B cell (primary cell): ENCODE measurements at regions not wholly inside any gene's neighbourhood (a gene's known extent, or its start where the extent isn't known, plus 50 kb on each side); places are given as distances from the start of the nearest gene placed in this dataset.

Experiments used
- ATAC-seq: fragments of 200-7000 bp; cut with Tn5 transposase; one replicate; pipeline ENCODE4 v1.10.0; 2021; ENCODE audit warnings: low read depth, mild to moderate bottlenecking, moderate number of reproducible peaks, moderate library complexity
- CTCF ChIA-PET: fragments of 350-600 bp; sonication (Branson Sonifier 250); formaldehyde crosslinking; loops from one replicate; lab custom pipeline; 2021; ENCODE audit warnings: antibody characterized with exemption, inconsistent platforms; lab: Charles Lee
- POLR2A ChIA-PET: fragments of 350-600 bp; sonication (Branson Sonifier 250); formaldehyde crosslinking; loops from one replicate; lab custom pipeline; 2021; ENCODE audit warnings: antibody characterized with exemption; lab: Charles Lee
- DNase-seq: peaks from one replicate; pipeline ENCODE4 v3.0.0; 2013
- H2AFZ ChIP-seq: 2 replicates; pipeline ENCODE4 v1.6.1; 2012; ENCODE audit warnings: mild to moderate bottlenecking, low read depth, low read length; ENCODE audit not compliant: insufficient read depth, poor library complexity, severe bottlenecking
- H3K27ac ChIP-seq, 2 donors: 1 replicate in 1 of 2; 2 replicates in 1 of 2; pipeline ENCODE4 v1.5.1; 2012 to 2013; ENCODE audit warnings: low read length in 2 of 2, mild to moderate bottlenecking in 2 of 2, moderate library complexity in 1 of 2
- H3K27me3 ChIP-seq, 4 experiments: fragments of 200-600 bp in 1 of 4; sonication (generic) in 1 of 4; replicated peaks in 1 of 4; 1 replicate in 2 of 4; 2 replicates in 2 of 4; pipeline versions ENCODE4 v1.6.1 to v1.7.0; 2013 to 2016; ENCODE audit warnings: low read length in 3 of 4, mild to moderate bottlenecking in 2 of 4, mixed read lengths in 1 of 4, moderate library complexity in 1 of 4; ENCODE audit not compliant: insufficient read depth in 4 of 4, control insufficient read depth in 3 of 4; ENCODE audit errors: control extremely low read depth in 1 of 4
- H3K36me3 ChIP-seq, 2 experiments: replicated peaks in 1 of 2; 1 replicate in 1 of 2; 2 replicates in 1 of 2; pipeline versions ENCODE4 v1.6.1 to v1.7.1; 2013; ENCODE audit warnings: low read length in 1 of 2; ENCODE audit not compliant: insufficient read depth in 2 of 2, control insufficient read depth in 1 of 2; ENCODE audit errors: control extremely low read depth in 1 of 2, extremely low read depth in 1 of 2
- H3K4me1 ChIP-seq, 2 donors: fragments of 200-600 bp in 1 of 2; sonication (generic) in 1 of 2; 1 replicate in 1 of 2; 2 replicates in 1 of 2; pipeline versions ENCODE4 v1.5.1 to v1.6.1; 2013 to 2017; ENCODE audit warnings: low read length in 2 of 2; ENCODE audit not compliant: control insufficient read depth in 2 of 2, insufficient read depth in 2 of 2
- H3K4me2 ChIP-seq: replicated peaks from 2 replicates; pipeline ENCODE3; 2012; ENCODE audit warnings: mild to moderate bottlenecking, low read depth, low read length; ENCODE audit not compliant: poor library complexity, severe bottlenecking
- H3K4me3 ChIP-seq, 5 experiments: fragments of 200-600 bp in 1 of 5; sonication (generic) in 1 of 5; 1 replicate in 3 of 5; 2 replicates in 2 of 5; pipeline versions ENCODE4 v1.5.1 to v1.7.0; 2011 to 2016; ENCODE audit warnings: low read length in 4 of 5, mild to moderate bottlenecking in 4 of 5, low read depth in 2 of 5, control low read depth in 1 of 5, moderate library complexity in 1 of 5; ENCODE audit not compliant: insufficient read depth in 1 of 5; ENCODE audit errors: control extremely low read depth in 1 of 5, extremely low read depth in 1 of 5
- H3K79me2 ChIP-seq: fragments of 200-600 bp; sonication (generic); one replicate; pipeline ENCODE4 v1.6.0; 2016; ENCODE audit warnings: low read length; ENCODE audit not compliant: control insufficient read depth, insufficient read depth
- H3K9ac ChIP-seq: fragments of 200-600 bp; sonication (generic); 2 replicates; pipeline ENCODE4 v1.6.1; 2017; ENCODE audit warnings: mild to moderate bottlenecking, low read length, moderate library complexity
- H3K9me3 ChIP-seq, 3 donors: one replicate each; pipeline versions ENCODE4 v1.6.1 to v1.7.1; 2013; ENCODE audit warnings: low read length in 2 of 3; ENCODE audit not compliant: control insufficient read depth in 2 of 3, insufficient read depth in 1 of 3; ENCODE audit errors: control extremely low read depth in 1 of 3
- H4K20me1 ChIP-seq: 2 replicates; pipeline ENCODE4 v1.6.0; 2012; ENCODE audit warnings: mild to moderate bottlenecking, low read length; ENCODE audit not compliant: insufficient read depth, control insufficient read depth, poor library complexity, severe bottlenecking
- H3K27ac Mint-ChIP-seq: one replicate; pipeline ENCODE4 v1.8.0; 2021; ENCODE audit warnings: mixed read lengths
- H3K27me3 Mint-ChIP-seq: one replicate; pipeline ENCODE4 v1.8.0; 2021; ENCODE audit warnings: mixed read lengths
- H3K4me1 Mint-ChIP-seq: one replicate; pipeline ENCODE4 v1.8.0; 2021; ENCODE audit warnings: mixed read lengths
- H3K4me3 Mint-ChIP-seq: one replicate; pipeline ENCODE4 v1.8.0; 2021; ENCODE audit warnings: mixed read lengths
- H3K9me3 Mint-ChIP-seq: one replicate; pipeline ENCODE4 v1.8.0; 2022; ENCODE audit warnings: mixed read lengths; ENCODE audit not compliant: insufficient read depth
- EZH2 ChIP-seq: IDR thresholded peaks from 2 replicates; pipeline ENCODE4 v1.6.1; 2012; ENCODE audit warnings: borderline replicate concordance, low read depth, mild to moderate bottlenecking, moderate library complexity, low read length; ENCODE audit not compliant: insufficient read depth, poor library complexity, severe bottlenecking
- WGBS: methylation state at CpG from one replicate; pipeline ENCODE4 v1.1.5; 2013; ENCODE audit warnings: missing lambda C conversion rate; ENCODE audit not compliant: insufficient coverage; 5-methylcytosine and 5-hydroxymethylcytosine counted together
- intact Hi-C: fragments of 100-400 bp; cut with micrococcal nuclease; formaldehyde crosslinking; loops from one replicate; pipeline ENCODE4 v1.10.0; 2022
- TF ChIP-seq, protein P1 (sequence below): fragments of 200-600 bp; IDR thresholded peaks from one replicate; pipeline ENCODE4 v1.8.0; 2022; ENCODE audit warnings: antibody characterized with exemption, mild to moderate bottlenecking

DNA sequence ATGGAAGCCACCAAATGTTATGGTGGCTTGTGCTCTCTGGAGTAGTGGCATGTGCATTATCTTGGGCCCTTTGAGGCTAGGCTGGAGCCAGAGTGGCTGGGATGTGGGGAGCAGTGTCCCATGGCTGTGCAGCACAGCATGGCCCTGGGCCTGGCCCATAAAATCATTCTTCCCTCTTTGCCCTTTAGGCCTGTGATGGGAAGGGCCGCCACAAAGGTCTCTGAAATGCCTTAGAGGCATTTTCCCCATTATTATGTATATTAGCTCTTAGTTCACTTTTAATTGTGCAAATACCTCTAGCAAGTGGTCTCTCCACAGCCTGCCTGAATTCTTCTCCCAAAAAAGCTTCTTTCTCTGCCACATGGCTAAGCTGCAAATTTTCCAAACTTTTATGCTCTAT is 297.3 kb upstream of the IRAK1BP1 start:
- CTCF ChIA-PET, result no interaction called here
- Mint-ChIP-seq H3K9me3 (peaks cover 20% of the 10 kb centered on the region), H3K4me1 (no peaks in the 10 kb centered on the region), H3K27me3 (no peaks in the 10 kb centered on the region), H3K27ac (no peak overlapping the region), H3K4me3 (no peak overlapping the region)
- H3K36me3 ChIP-seq, result no peaks in the 10 kb centered on the region
- DNase-seq (no peak), ATAC-seq (no peak)
- H2AFZ ChIP-seq, result no peak overlapping the region
- WGBS, result no CpG with 5 or more reads among the region's 1 CpG
- intact Hi-C loops, result no loop called here
- no peaks in the 10 kb centered on the region for H3K79me2 ChIP-seq
- peaks cover 0 to 10% (median 0%) of the 10 kb centered on the region in 3 donors for H3K9me3 ChIP-seq
- H3K27me3 ChIP-seq, result no peaks in the 10 kb centered on the region
- H3K9ac ChIP-seq, result no peak overlapping the region
- no peaks in the 10 kb centered on the region for H3K4me1 ChIP-seq
- H3K4me2 ChIP-seq, result no peak overlapping the region
- H3K27ac ChIP-seq, result no peak overlapping the region
- H3K4me3 ChIP-seq, result no peak overlapping the region
- H4K20me1 ChIP-seq, result no peaks in the 10 kb centered on the region
- POLR2A ChIA-PET, result no interaction called here
- TF ChIP-seq, protein P1, sequence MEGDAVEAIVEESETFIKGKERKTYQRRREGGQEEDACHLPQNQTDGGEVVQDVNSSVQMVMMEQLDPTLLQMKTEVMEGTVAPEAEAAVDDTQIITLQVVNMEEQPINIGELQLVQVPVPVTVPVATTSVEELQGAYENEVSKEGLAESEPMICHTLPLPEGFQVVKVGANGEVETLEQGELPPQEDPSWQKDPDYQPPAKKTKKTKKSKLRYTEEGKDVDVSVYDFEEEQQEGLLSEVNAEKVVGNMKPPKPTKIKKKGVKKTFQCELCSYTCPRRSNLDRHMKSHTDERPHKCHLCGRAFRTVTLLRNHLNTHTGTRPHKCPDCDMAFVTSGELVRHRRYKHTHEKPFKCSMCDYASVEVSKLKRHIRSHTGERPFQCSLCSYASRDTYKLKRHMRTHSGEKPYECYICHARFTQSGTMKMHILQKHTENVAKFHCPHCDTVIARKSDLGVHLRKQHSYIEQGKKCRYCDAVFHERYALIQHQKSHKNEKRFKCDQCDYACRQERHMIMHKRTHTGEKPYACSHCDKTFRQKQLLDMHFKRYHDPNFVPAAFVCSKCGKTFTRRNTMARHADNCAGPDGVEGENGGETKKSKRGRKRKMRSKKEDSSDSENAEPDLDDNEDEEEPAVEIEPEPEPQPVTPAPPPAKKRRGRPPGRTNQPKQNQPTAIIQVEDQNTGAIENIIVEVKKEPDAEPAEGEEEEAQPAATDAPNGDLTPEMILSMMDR, result no peak
- no peak for TF ChIP-seq EZH2

DNA sequence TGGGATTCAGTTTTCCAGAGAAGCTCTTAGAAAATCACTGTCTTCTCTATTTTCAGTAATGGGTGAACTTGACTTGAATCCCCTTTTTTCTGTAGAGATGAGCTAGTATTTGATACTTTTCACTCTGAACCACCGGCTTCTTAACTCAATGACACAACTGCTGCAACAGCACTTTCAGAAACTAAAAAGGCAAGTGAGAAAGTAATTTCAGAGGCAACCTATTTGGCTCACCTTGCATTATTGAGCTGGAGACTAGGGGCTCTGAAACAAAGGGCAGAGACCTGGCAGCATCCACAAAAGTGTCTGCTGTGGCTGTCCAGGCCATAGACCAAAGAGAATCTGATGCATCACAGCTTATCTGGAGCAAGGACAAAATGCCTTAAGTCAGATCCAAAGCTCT is 289.8 kb upstream of the IRAK1BP1 start:
- no peak overlapping the region for H3K27ac Mint-ChIP-seq
- no peaks in the 10 kb centered on the region for H3K4me1 ChIP-seq
- ATAC-seq, result no peak
- DNase-seq, result no peak
- CTCF ChIA-PET, result no interaction called here
- no peaks in the 10 kb centered on the region for H3K27me3 Mint-ChIP-seq
- TF ChIP-seq, protein P1, result no peak
- TF ChIP-seq EZH2, result no peak
- no peaks in the 10 kb centered on the region for H3K27me3 ChIP-seq
- H3K36me3 ChIP-seq, result no peaks in the 10 kb centered on the region
- POLR2A ChIA-PET, result no interaction called here
- WGBS, result no CpG with 5 or more reads among the region's 1 CpG
- no peak overlapping the region for H3K4me3 ChIP-seq
- H2AFZ ChIP-seq, result no peak overlapping the region
- peaks cover 6% of the 10 kb centered on the region for H3K9me3 Mint-ChIP-seq
- intact Hi-C loops, result no loop called here
- no peak overlapping the region for H3K4me3 Mint-ChIP-seq
- no peak overlapping the region for H3K9ac ChIP-seq
- H3K9me3 ChIP-seq, result no peaks in the 10 kb centered on the region
- no peak overlapping the region for H3K27ac ChIP-seq
- H3K79me2 ChIP-seq, result no peaks in the 10 kb centered on the region
- H3K4me2 ChIP-seq, result no peak overlapping the region
- H3K4me1 Mint-ChIP-seq, result no peaks in the 10 kb centered on the region
- no peaks in the 10 kb centered on the region for H4K20me1 ChIP-seq
